Gastroesophageal sphincter (tissue), 4 donors: ENCODE measurements at regions not wholly inside any gene's neighbourhood (a gene's known extent, or its start where the extent isn't known, plus 50 kb on each side); places are given as distances from the start of the nearest gene placed in this dataset.

Source experiments
- ATAC-seq: fragments of 150-250 bp; one replicate; pipeline ENCODE4 v1.9.1; 2016; ENCODE audit warnings: mild to moderate bottlenecking, moderate library complexity
- H3K27ac ChIP-seq, 4 donors: fragments of 200-600 bp; sonication (generic) in 3 of 4; 1 replicate in 3 of 4; 2 replicates in 1 of 4; pipeline ENCODE4 v1.5.1; 2016 to 2019
- H3K27me3 ChIP-seq: fragments of 200-600 bp; sonication (generic); one replicate; pipeline ENCODE4 v1.5.1; 2019
- H3K36me3 ChIP-seq, 2 donors: fragments of 200-600 bp; sonication (generic); one replicate each; pipeline ENCODE4 v1.5.1; 2019; ENCODE audit warnings: control low read depth in 1 of 2
- H3K4me1 ChIP-seq, 3 donors: fragments of 200-600 bp; sonication (generic); 1 replicate in 2 of 3; 2 replicates in 1 of 3; pipeline ENCODE4 v1.5.1; 2016 to 2019; ENCODE audit warnings: control low read depth in 2 of 3
- H3K4me3 ChIP-seq, 2 donors: fragments of 200-600 bp; sonication (generic); one replicate each; pipeline ENCODE4 v1.5.1; 2019; ENCODE audit warnings: mild to moderate bottlenecking in 1 of 2, moderate library complexity in 1 of 2
- H3K9me3 ChIP-seq, 3 donors: fragments of 200-600 bp; sonication (generic); one replicate each; pipeline ENCODE4 v1.5.1; 2017 to 2019; ENCODE audit warnings: control low read depth in 2 of 3
- EP300 ChIP-seq: sonication (generic); formaldehyde crosslinking; IDR thresholded peaks from one replicate; pipeline ENCODE4 v1.6.1; 2017; ENCODE audit warnings: antibody characterized with exemption, mild to moderate bottlenecking
- POLR2A ChIP-seq, 2 donors: fragments of 450-650 bp; IDR thresholded peaks; one replicate each; pipeline ENCODE4 v1.6.1; 2017; ENCODE audit warnings: antibody characterized with exemption in 2 of 2, mild to moderate bottlenecking in 2 of 2, moderate library complexity in 1 of 2
- POLR2AphosphoS5 ChIP-seq: sonication (generic); formaldehyde crosslinking; IDR thresholded peaks from one replicate; pipeline ENCODE4 v1.6.1; 2017; ENCODE audit warnings: antibody characterized with exemption
- WGBS, 2 donors: methylation state at CpG; one replicate each; pipeline ENCODE4 v1.1.5; 2018; ENCODE audit warnings: low coverage in 1 of 2; 5-methylcytosine and 5-hydroxymethylcytosine counted together
- TF ChIP-seq, protein P1 (sequence below), 4 experiments: fragments of 200-600 bp in 2 of 4; fragments of 450-650 bp in 2 of 4; sonication (generic) in 1 of 4; IDR thresholded peaks; one replicate each; pipeline ENCODE4 v1.5.1; 2017 to 2019; ENCODE audit warnings: antibody characterized with exemption in 4 of 4, mild to moderate bottlenecking in 2 of 4, moderate library complexity in 2 of 4

DNA sequence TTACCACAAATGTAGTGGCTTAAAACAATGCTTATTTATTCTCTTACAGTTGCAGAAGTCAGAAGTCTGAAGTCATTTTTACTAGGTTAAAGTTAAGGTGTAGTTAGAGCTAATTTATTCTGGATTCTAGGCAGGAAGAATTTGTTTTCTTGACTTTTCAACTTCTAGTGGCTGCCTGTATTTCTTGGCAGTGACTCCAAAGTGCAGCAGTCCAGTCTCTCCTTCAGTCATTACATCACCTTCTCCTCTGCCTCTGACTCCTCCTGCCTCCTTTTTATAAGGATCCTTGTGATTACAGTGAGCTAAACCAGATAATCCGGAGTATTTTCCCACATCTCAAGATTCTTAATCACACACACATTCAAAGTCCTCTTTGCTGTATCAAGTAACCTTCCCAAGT lies 581.4 kb downstream of the KCNA4 start:
- Histone ChIP-seq H3K36me3 (no peaks in the 10 kb centered on the region), H3K4me1 (no peaks in the 10 kb centered on the region), H3K4me3 (no peak overlapping the region), H3K9me3 (no peaks in the 10 kb centered on the region), H3K27ac (no peak overlapping the region), H3K27me3 (no peaks in the 10 kb centered on the region)
- WGBS, 2 donors: 78 to 80% methylated on average over 1 of the region's 1 CpG
- no peak for TF ChIP-seq EP300
- TF ChIP-seq POLR2A (IDR thresholded peaks at IDR 0.05): no peak
- TF ChIP-seq POLR2AphosphoS5: no peak
- TF ChIP-seq, protein P1, sequence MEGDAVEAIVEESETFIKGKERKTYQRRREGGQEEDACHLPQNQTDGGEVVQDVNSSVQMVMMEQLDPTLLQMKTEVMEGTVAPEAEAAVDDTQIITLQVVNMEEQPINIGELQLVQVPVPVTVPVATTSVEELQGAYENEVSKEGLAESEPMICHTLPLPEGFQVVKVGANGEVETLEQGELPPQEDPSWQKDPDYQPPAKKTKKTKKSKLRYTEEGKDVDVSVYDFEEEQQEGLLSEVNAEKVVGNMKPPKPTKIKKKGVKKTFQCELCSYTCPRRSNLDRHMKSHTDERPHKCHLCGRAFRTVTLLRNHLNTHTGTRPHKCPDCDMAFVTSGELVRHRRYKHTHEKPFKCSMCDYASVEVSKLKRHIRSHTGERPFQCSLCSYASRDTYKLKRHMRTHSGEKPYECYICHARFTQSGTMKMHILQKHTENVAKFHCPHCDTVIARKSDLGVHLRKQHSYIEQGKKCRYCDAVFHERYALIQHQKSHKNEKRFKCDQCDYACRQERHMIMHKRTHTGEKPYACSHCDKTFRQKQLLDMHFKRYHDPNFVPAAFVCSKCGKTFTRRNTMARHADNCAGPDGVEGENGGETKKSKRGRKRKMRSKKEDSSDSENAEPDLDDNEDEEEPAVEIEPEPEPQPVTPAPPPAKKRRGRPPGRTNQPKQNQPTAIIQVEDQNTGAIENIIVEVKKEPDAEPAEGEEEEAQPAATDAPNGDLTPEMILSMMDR (IDR thresholded peaks at IDR 0.05): no peak
- ATAC-seq: no peak

DNA sequence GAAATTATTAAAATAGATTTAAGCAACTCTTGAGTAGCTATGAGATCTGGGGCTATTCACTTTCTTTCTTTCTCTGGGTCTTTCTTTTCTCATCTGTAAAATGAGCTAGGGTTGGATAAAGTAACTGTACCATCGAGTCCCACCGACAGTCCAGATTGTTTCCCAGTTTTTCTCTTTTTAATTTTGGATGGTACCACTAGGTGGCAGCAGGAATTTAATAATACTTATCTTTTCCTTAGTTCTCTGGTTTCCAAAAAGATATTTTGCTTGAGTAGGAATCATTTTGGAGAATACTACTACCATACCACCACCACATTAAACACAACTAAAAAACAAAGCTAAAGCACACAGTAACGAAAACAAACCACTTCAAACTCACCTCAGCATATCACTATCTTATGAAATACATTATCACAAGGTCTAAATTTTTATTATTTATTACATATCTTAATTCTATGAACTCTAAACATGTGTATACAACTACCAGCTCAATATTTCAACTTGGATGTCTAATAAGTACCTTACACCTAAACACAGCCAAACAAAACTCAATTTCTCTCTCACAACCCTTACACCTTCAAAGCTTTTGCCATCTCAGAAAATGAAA lies 584.0 kb downstream of the KCNA4 start:
- no peaks in the 10 kb centered on the region for H3K36me3 ChIP-seq
- no peak overlapping the region for H3K27ac ChIP-seq
- no peaks in the 10 kb centered on the region for H3K4me1 ChIP-seq
- no peak overlapping the region for H3K4me3 ChIP-seq
- H3K27me3 ChIP-seq: no peaks in the 10 kb centered on the region
- no peaks in the 10 kb centered on the region for H3K9me3 ChIP-seq
- TF ChIP-seq, protein P1 (IDR thresholded peaks at IDR 0.05): peak; percentile 18 to 54 (median 42)
- TF ChIP-seq POLR2A (IDR thresholded peaks at IDR 0.05): no peak
- ATAC-seq: no peak
- 13 to 25% methylated on average over 3 of the region's 3 CpGs for WGBS, 2 donors

DNA sequence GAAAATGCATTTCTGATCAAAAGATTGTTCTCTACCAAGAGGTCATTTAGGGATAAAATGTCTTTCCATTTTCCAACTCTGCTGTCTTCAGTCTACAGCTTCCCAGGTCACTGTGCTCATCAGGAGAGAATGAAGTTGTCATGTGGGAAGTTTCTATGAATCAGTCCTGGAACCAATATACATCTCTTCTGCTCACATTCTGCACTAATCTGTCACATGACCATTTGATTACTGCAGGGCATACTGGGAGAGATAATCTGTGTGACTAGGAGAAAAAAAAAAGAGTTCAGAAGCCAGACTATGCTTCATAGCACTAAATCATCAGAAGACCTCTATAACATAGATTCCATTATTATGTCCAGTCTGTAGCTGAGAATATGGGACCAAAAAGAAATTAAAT lies 611.5 kb downstream of the KCNA4 start:
- H3K4me3 ChIP-seq: no peak overlapping the region
- H3K9me3 ChIP-seq: no peaks in the 10 kb centered on the region
- ATAC-seq: no peak
- H3K27ac ChIP-seq: no peak overlapping the region
- no peaks in the 10 kb centered on the region for H3K36me3 ChIP-seq
- TF ChIP-seq POLR2AphosphoS5 (no peak), POLR2A (IDR thresholded peaks at IDR 0.05) (no peak)
- TF ChIP-seq, protein P1 (IDR thresholded peaks at IDR 0.05): no peak
- no peaks in the 10 kb centered on the region for H3K4me1 ChIP-seq
- no peaks in the 10 kb centered on the region for H3K27me3 ChIP-seq

DNA sequence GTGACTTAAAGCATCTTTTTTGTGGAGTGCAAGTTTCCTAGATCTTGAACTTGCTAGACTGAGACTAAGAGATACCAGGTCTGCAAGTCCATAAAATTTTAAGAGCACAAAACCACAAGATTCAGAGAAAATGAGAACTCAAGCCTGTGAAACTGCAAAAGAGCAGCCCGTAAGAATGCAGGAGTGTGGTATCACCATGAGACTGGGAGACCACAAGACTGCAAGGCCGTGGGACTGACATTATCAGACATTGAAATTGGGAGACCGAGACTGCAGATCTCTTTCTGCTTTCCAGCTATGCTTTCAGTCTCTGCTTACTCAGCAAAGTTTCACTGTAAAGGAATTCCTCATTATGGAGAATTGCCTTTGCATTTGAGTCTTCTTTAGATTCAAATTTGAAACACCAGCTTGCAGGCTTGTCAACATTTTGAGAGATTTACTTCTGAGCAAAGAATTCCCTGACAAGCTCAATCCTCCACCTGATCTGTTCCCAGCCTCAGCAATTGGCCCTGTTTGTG lies 621.2 kb downstream of the KCNA4 start:
- no peak for ATAC-seq
- 74 to 75% methylated on average over 2 to 3 of the region's 3 CpGs for WGBS, 2 donors

DNA sequence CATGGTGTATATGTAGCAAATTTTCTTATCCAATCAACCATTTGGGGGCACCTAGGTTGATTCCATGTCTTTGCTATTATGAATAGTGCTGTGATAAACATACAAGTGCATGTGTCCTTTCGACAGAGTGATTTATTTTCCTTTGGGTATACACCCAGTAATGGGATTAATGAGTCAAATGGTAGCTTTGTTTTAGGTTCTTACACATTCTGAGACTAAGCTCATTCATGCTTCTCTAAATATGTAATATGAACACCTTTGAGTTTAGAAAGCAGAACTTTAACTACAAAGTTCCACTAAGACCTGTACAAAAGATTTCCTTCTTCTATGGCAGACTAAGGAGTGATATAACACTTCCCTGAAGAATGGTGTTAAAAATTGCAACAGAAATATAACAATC lies 627.0 kb downstream of the KCNA4 start:
- H3K4me1 ChIP-seq: no peaks in the 10 kb centered on the region
- 88 to 89% methylated on average over 1 of the region's 1 CpG for WGBS, 2 donors
- H3K36me3 ChIP-seq: no peaks in the 10 kb centered on the region
- no peak overlapping the region for H3K4me3 ChIP-seq
- H3K9me3 ChIP-seq: peaks cover 0 to 6% (median 0%) of the 10 kb centered on the region in 3 donors
- TF ChIP-seq POLR2AphosphoS5 (no peak), EP300 (no peak), POLR2A (IDR thresholded peaks at IDR 0.05) (no peak)
- TF ChIP-seq, protein P1 (IDR thresholded peaks at IDR 0.05): no peak
- no peak for ATAC-seq
- no peak overlapping the region for H3K27ac ChIP-seq
- no peaks in the 10 kb centered on the region for H3K27me3 ChIP-seq

More for the DNA sequence above, 621.2 kb downstream of the KCNA4 start:
- Histone ChIP-seq H3K9me3 (no peaks in the 10 kb centered on the region), H3K4me3 (no peak overlapping the region), H3K36me3 (no peaks in the 10 kb centered on the region), H3K27ac (no peak overlapping the region), H3K4me1 (no peaks in the 10 kb centered on the region), H3K27me3 (no peaks in the 10 kb centered on the region)
- no peak for TF ChIP-seq POLR2AphosphoS5
- TF ChIP-seq, protein P1 (IDR thresholded peaks at IDR 0.05): no peak
- TF ChIP-seq POLR2A (IDR thresholded peaks at IDR 0.05): no peak
- TF ChIP-seq EP300: no peak
